ENCODE measurements at regions not wholly inside any gene's neighbourhood (a gene's known extent, or its start where the extent isn't known, plus 50 kb on each side); places are given as distances from the start of the nearest gene placed in this dataset.

DNA sequence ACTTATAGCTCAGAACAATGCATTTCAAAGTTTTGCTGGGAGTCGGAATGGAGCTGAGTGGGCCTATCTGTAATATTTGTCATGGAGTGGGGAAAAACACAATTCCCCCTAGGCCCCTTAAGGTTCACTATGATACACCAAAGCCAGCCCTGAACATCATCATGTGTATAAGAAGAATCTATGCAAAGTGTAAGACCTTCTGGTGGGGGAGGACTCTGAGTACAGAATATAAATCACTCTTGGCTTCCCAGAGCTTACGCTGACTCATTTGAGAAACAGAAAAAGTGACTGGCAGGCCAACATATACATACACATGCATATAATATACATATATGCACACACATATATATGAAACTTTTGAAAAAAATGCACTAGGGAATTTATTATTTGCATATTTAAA is 54.1 kb upstream of the UBR2 start:
- TF ChIP-seq, protein P1, sequence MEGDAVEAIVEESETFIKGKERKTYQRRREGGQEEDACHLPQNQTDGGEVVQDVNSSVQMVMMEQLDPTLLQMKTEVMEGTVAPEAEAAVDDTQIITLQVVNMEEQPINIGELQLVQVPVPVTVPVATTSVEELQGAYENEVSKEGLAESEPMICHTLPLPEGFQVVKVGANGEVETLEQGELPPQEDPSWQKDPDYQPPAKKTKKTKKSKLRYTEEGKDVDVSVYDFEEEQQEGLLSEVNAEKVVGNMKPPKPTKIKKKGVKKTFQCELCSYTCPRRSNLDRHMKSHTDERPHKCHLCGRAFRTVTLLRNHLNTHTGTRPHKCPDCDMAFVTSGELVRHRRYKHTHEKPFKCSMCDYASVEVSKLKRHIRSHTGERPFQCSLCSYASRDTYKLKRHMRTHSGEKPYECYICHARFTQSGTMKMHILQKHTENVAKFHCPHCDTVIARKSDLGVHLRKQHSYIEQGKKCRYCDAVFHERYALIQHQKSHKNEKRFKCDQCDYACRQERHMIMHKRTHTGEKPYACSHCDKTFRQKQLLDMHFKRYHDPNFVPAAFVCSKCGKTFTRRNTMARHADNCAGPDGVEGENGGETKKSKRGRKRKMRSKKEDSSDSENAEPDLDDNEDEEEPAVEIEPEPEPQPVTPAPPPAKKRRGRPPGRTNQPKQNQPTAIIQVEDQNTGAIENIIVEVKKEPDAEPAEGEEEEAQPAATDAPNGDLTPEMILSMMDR (IDR thresholded peaks at IDR 0.05): no peak
- TF ChIP-seq POLR2A (IDR thresholded peaks at IDR 0.05): no peak
